ENCODE measurements at regions not wholly inside any gene's neighbourhood (a gene's known extent, or its start where the extent isn't known, plus 50 kb on each side); places are given as distances from the start of the nearest gene placed in this dataset.
A peak's percentile ranks its signal among the peaks of the same experiment; 100 is the strongest.

- DNase-seq, result no peak
Measured at GRCh38 chr5:158644301-158644700, 455.4 kb downstream of the EBF1 start.

GRCh38 chr5:158643840-158644239 lies 455.9 kb downstream of the EBF1 start:
- DNase-seq, result no peak

GRCh38 chr5:158642879-158643278 lies 456.8 kb downstream of the EBF1 start:
- DNase-seq, result no peak

- no peak for DNase-seq
Measured at GRCh38 chr5:158641016-158641415, 458.7 kb downstream of the EBF1 start.

GRCh38 chr5:158640593-158640980 lies 459.1 kb downstream of the EBF1 start:
- no peak for DNase-seq

GRCh38 chr5:158639881-158640592 lies 459.7 kb downstream of the EBF1 start:
- DNase-seq, result no peak

GRCh38 chr5:158638396-158638795 lies 461.3 kb downstream of the EBF1 start:
- peak; percentile 69 to 84 for DNase-seq

GRCh38 chr5:158637039-158637438 lies 462.7 kb downstream of the EBF1 start:
- peak in 1 of 2 experiments; percentile 31 for DNase-seq

GRCh38 chr5:158635565-158635964 lies 464.2 kb downstream of the EBF1 start:
- DNase-seq, result no peak

- no peak for DNase-seq
Measured at GRCh38 chr5:158634714-158635113, 465.0 kb downstream of the EBF1 start.

GRCh38 chr5:158629591-158630312 lies 470.0 kb downstream of the EBF1 start:
- no peak for DNase-seq

GRCh38 chr5:158626718-158627117 lies 473.0 kb downstream of the EBF1 start:
- no peak for DNase-seq

- no peak for DNase-seq
Measured at GRCh38 chr5:158623971-158624370, 475.7 kb downstream of the EBF1 start.

- no peak for DNase-seq
Measured at GRCh38 chr5:158621391-158621790, 478.3 kb downstream of the EBF1 start.

- no peak for DNase-seq
Measured at GRCh38 chr5:158619083-158619788, 480.5 kb downstream of the EBF1 start.

GRCh38 chr5:158618256-158618655 lies 481.5 kb downstream of the EBF1 start:
- no peak for DNase-seq

- DNase-seq, result no peak
Measured at GRCh38 chr5:158616707-158617106, 483.0 kb downstream of the EBF1 start.

- DNase-seq, result no peak
Measured at GRCh38 chr5:158614951-158615350, 484.8 kb downstream of the EBF1 start.

- DNase-seq, result no peak
Measured at GRCh38 chr5:158611581-158611980, 488.1 kb downstream of the EBF1 start.

GRCh38 chr5:158610051-158610415 lies 489.7 kb downstream of the EBF1 start:
- DNase-seq, result no peak

- DNase-seq, result no peak
Measured at GRCh38 chr5:158609333-158610050, 490.2 kb downstream of the EBF1 start.

GRCh38 chr5:158607088-158607487 lies 492.6 kb downstream of the EBF1 start:
- no peak for DNase-seq

GRCh38 chr5:158606233-158606632 lies 493.5 kb downstream of the EBF1 start:
- DNase-seq, result no peak
